MM.1S (cell line): ENCODE measurements at regions not wholly inside any gene's neighbourhood (a gene's known extent, or its start where the extent isn't known, plus 50 kb on each side); places are given as distances from the start of the nearest gene placed in this dataset.

Experiments used
- EZH2phosphoT487 ChIP-seq: fragments of 300-600 bp; sonication (generic); IDR thresholded peaks from 2 replicates; pipeline ENCODE4 v1.6.1; 2018; ENCODE audit warnings: antibody characterized with exemption, low read length
- TF ChIP-seq, protein P1 (sequence below): fragments of 300-600 bp; sonication (generic); IDR thresholded peaks from 2 replicates; pipeline ENCODE4 v1.5.1; 2016; ENCODE audit warnings: antibody characterized with exemption, low read length, mixed read lengths

DNA sequence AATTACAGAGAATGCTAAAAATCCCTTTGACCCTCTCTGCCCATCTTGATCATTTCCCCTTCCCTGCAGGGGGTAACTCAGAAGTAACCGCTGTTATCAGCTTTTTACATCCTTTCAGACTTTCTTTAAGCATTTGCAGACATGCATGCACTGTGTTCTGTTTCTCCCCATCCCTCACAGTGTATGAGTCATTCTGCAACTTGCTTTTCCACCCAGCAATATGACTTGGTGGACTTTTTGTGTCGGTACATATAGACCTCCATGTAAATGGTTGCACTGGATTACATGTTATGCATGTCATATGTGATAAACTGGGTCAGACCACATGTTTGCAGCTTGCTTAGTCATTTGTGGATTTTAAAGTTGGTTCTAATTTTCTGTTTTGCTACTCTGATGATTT is 87.7 kb upstream of the NECTIN1 start:
- TF ChIP-seq, protein P1, sequence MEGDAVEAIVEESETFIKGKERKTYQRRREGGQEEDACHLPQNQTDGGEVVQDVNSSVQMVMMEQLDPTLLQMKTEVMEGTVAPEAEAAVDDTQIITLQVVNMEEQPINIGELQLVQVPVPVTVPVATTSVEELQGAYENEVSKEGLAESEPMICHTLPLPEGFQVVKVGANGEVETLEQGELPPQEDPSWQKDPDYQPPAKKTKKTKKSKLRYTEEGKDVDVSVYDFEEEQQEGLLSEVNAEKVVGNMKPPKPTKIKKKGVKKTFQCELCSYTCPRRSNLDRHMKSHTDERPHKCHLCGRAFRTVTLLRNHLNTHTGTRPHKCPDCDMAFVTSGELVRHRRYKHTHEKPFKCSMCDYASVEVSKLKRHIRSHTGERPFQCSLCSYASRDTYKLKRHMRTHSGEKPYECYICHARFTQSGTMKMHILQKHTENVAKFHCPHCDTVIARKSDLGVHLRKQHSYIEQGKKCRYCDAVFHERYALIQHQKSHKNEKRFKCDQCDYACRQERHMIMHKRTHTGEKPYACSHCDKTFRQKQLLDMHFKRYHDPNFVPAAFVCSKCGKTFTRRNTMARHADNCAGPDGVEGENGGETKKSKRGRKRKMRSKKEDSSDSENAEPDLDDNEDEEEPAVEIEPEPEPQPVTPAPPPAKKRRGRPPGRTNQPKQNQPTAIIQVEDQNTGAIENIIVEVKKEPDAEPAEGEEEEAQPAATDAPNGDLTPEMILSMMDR: no peak
- no peak for TF ChIP-seq EZH2phosphoT487
